CD4-positive, alpha-beta T cell (primary cell): ENCODE measurements at regions not wholly inside any gene's neighbourhood (a gene's known extent, or its start where the extent isn't known, plus 50 kb on each side); places are given as distances from the start of the nearest gene placed in this dataset.

Experiments
- ATAC-seq: fragments of 200-7000 bp; cut with Tn5 transposase; one replicate; pipeline ENCODE4 v1.10.0; 2022; ENCODE audit warnings: mild to moderate bottlenecking; ENCODE audit not compliant: poor library complexity
- CTCF ChIA-PET: fragments of 350-600 bp; sonication (Branson Sonifier 250); formaldehyde crosslinking; loops from one replicate; lab custom pipeline; 2021; ENCODE audit warnings: antibody characterized with exemption, inconsistent platforms; lab: Charles Lee
- POLR2A ChIA-PET: fragments of 350-600 bp; sonication (Branson Sonifier 250); formaldehyde crosslinking; loops from one replicate; lab custom pipeline; 2021; ENCODE audit warnings: antibody characterized with exemption, inconsistent platforms; lab: Charles Lee
- DNase-seq, 14 experiments: peaks; one replicate each; pipeline ENCODE4 v3.0.0-alpha.2; 2013 to 2020; ENCODE audit warnings: mixed read lengths in 2 of 14
- H3K27ac ChIP-seq, 2 donors: one replicate each; pipeline versions ENCODE4 v1.5.1 to v1.7.0; 2013; ENCODE audit warnings: low read length in 2 of 2, low read depth in 1 of 2, mild to moderate bottlenecking in 1 of 2
- H3K27me3 ChIP-seq, 2 experiments: 1 replicate in 1 of 2; 2 replicates in 1 of 2; pipeline versions ENCODE4 v1.6.1 to v1.7.0; 2013; ENCODE audit warnings: low read length in 2 of 2, control low read depth in 1 of 2, mild to moderate bottlenecking in 1 of 2, moderate library complexity in 1 of 2; ENCODE audit not compliant: insufficient read depth in 2 of 2, control insufficient read depth in 1 of 2
- H3K36me3 ChIP-seq: one replicate; pipeline ENCODE4 v1.6.1; 2013; ENCODE audit warnings: low read length, control low read depth; ENCODE audit not compliant: insufficient read depth
- H3K4me1 ChIP-seq: one replicate; pipeline ENCODE4 v1.6.1; 2013; ENCODE audit warnings: low read length, control low read depth; ENCODE audit not compliant: insufficient read depth
- H3K4me3 ChIP-seq: one replicate; pipeline ENCODE4 v1.5.1; 2013; ENCODE audit warnings: mild to moderate bottlenecking, low read length, moderate library complexity
- H3K9me3 ChIP-seq, 2 experiments: 1 replicate in 1 of 2; 2 replicates in 1 of 2; pipeline versions ENCODE4 v1.6.1 to v1.7.0; 2013; ENCODE audit warnings: low read length in 2 of 2, mild to moderate bottlenecking in 2 of 2, control low read depth in 1 of 2, moderate library complexity in 1 of 2; ENCODE audit not compliant: control insufficient read depth in 1 of 2, insufficient read depth in 1 of 2
- H3K27ac Mint-ChIP-seq: one replicate; pipeline ENCODE4 v1.8.0; 2020; ENCODE audit warnings: mixed read lengths
- H3K27me3 Mint-ChIP-seq: one replicate; pipeline ENCODE4 v1.8.0; 2021; ENCODE audit warnings: mixed read lengths
- H3K36me3 Mint-ChIP-seq: one replicate; pipeline ENCODE4 v1.8.0; 2021; ENCODE audit warnings: low read depth, mixed read lengths
- H3K4me1 Mint-ChIP-seq: one replicate; pipeline ENCODE4 v1.8.0; 2021; ENCODE audit warnings: low read depth, mixed read lengths
- H3K4me3 Mint-ChIP-seq: one replicate; pipeline ENCODE4 v1.8.0; 2020; ENCODE audit warnings: mild to moderate bottlenecking, mixed read lengths
- H3K9me3 Mint-ChIP-seq: one replicate; pipeline ENCODE4 v1.8.0; 2020; ENCODE audit warnings: mixed read lengths
- CTCF ChIP-seq: fragments of 200-600 bp; IDR thresholded peaks from one replicate; pipeline ENCODE4 v1.8.0; 2022; ENCODE audit warnings: antibody characterized with exemption, mild to moderate bottlenecking
- intact Hi-C, 2 experiments: fragments of 100-400 bp; cut with DNase I in 1 of 2; cut with micrococcal nuclease in 1 of 2; formaldehyde crosslinking; loops; one replicate each; pipeline versions ENCODE4 v1.15.1 to v1.9.0; 2023 to 2025; cut with DNase I, micrococcal nuclease

- H3K27me3 Mint-ChIP-seq, result peaks cover 4% of the 10 kb centered on the region
- H3K4me1 ChIP-seq, result no peaks in the 10 kb centered on the region
- H3K36me3 ChIP-seq, result no peaks in the 10 kb centered on the region
- no peak for ATAC-seq
- TF ChIP-seq CTCF, result no peak
- ChIA-PET POLR2A (no interaction called here), CTCF (no interaction called here)
- no peak overlapping the region for H3K4me3 ChIP-seq
- no peak for DNase-seq
- no peak overlapping the region for H3K27ac Mint-ChIP-seq
- H3K27me3 ChIP-seq, result no peaks in the 10 kb centered on the region
- intact Hi-C loops, result no loop called here
- H3K36me3 Mint-ChIP-seq, result no peaks in the 10 kb centered on the region
- peaks cover 0 to 4% of the 10 kb centered on the region in 2 experiments for H3K9me3 ChIP-seq
- H3K27ac ChIP-seq, result no peak overlapping the region
- no peaks in the 10 kb centered on the region for H3K9me3 Mint-ChIP-seq
- no peaks in the 10 kb centered on the region for H3K4me1 Mint-ChIP-seq
- H3K4me3 Mint-ChIP-seq, result no peak overlapping the region
Measured at GRCh38 chr5:35408146-35408545, 177.9 kb upstream of the PRLR start.

- CTCF ChIA-PET, result no interaction called here
- Mint-ChIP-seq H3K4me3 (no peak overlapping the region), H3K4me1 (no peaks in the 10 kb centered on the region), H3K27ac (no peak overlapping the region), H3K36me3 (no peaks in the 10 kb centered on the region), H3K9me3 (no peaks in the 10 kb centered on the region), H3K27me3 (no peaks in the 10 kb centered on the region)
- DNase-seq, result no peak
- POLR2A ChIA-PET, result no interaction called here
- no peak overlapping the region for H3K4me3 ChIP-seq
- TF ChIP-seq CTCF, result no peak
- no peak for ATAC-seq
- intact Hi-C loops, result no loop called here
- H3K9me3 ChIP-seq, result peaks cover 0 to 4% of the 10 kb centered on the region in 2 experiments
- H3K27ac ChIP-seq, result no peak overlapping the region
- H3K4me1 ChIP-seq, result no peaks in the 10 kb centered on the region
- no peaks in the 10 kb centered on the region for H3K27me3 ChIP-seq
- H3K36me3 ChIP-seq, result no peaks in the 10 kb centered on the region
Measured at GRCh38 chr5:35407697-35408096, 177.4 kb upstream of the PRLR start.

- Mint-ChIP-seq H3K27ac (no peak overlapping the region), H3K36me3 (no peaks in the 10 kb centered on the region)
- CTCF ChIA-PET, result no interaction called here
Measured at GRCh38 chr5:35405938-35406337, 175.7 kb upstream of the PRLR start.

More at GRCh38 chr5:35405938-35406337, 175.7 kb upstream of the PRLR start:
- no peaks in the 10 kb centered on the region for H3K4me1 Mint-ChIP-seq
- H3K4me1 ChIP-seq, result no peaks in the 10 kb centered on the region
- ATAC-seq, result no peak
- H3K4me3 Mint-ChIP-seq, result no peak overlapping the region
- H3K27ac ChIP-seq, result no peak overlapping the region
- no peaks in the 10 kb centered on the region for H3K27me3 ChIP-seq
- intact Hi-C loops, result no loop called here
- peaks cover 0 to 4% of the 10 kb centered on the region in 2 experiments for H3K9me3 ChIP-seq
- no peak overlapping the region for H3K4me3 ChIP-seq
- no peak for DNase-seq
- no peaks in the 10 kb centered on the region for H3K9me3 Mint-ChIP-seq
- no peak for TF ChIP-seq CTCF
- no peaks in the 10 kb centered on the region for H3K27me3 Mint-ChIP-seq
- POLR2A ChIA-PET, result no interaction called here
- H3K36me3 ChIP-seq, result no peaks in the 10 kb centered on the region
